ENCODE measurements at regions not wholly inside any gene's neighbourhood (a gene's known extent, or its start where the extent isn't known, plus 50 kb on each side); places are given as distances from the start of the nearest gene placed in this dataset.

DNA sequence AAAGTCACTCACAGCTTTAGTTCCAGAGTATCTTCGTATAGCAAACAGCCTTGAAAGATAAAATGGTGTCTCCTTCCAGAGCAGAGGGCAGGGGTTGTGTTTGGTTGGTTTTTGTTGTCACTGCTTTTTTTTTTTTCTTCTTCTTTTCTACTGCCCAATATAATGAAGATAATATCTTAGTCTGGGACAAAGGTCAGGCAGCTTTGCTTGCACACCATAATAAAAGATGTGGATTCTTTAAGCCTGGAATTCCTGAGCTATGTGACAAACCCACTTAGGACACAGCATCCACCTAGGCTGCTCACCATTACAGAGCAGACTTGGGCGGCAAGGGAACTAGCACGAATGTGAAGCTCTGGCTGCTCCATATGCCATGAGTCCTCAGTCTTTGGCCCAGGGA is 165.6 kb upstream of the MIR17HG start:
- H3K36me3 Mint-ChIP-seq, result no peaks in the 10 kb centered on the region
- no peak for ATAC-seq
- no peak overlapping the region for H3K4me3 Mint-ChIP-seq
- no peaks in the 10 kb centered on the region for H3K4me1 Mint-ChIP-seq (ENCODE audit: low read depth in 2 of 2)
- peaks cover 0 to 2% of the 10 kb centered on the region in 2 donors for H3K27me3 Mint-ChIP-seq
- H3K27ac Mint-ChIP-seq, result no peak overlapping the region
- H3K9me3 Mint-ChIP-seq, result no peaks in the 10 kb centered on the region
- no peak for DNase-seq (ENCODE audit: low spot score)

GRCh38 chr13:91184244-91184926 is 163.1 kb upstream of the MIR17HG start:
- peaks cover 0 to 2% of the 10 kb centered on the region in 2 donors for H3K27me3 Mint-ChIP-seq

DNA sequence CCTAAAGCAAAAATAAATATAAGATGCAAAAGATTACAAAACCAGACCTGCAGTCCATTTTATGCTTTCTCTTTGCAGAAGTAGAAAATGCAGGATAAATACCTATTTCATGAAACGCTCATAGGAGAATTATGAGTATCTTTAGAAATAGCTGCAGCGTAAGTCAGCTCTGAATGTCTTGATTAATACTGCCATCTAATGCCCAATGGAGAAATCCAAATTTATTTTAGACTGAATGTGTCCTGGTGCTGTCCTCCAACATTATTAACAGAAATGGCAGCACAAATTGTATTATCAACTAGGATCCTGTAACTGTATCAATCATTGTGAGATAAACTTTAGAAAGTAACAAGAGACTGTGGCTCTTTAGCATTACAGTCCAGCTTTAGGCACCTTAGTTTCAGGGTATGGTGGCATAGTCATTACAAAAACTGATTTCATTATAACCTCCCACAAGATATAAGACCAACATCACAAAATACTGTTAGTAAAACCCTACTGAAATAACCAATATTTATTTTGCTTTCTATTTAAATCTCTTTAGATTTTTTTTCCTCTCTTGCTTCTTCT is 162.1 kb upstream of the MIR17HG start:
- H3K36me3 Mint-ChIP-seq, result no peaks in the 10 kb centered on the region
- peaks cover 3% of the 10 kb centered on the region for H3K9me3 Mint-ChIP-seq
- no peak overlapping the region for H3K27ac Mint-ChIP-seq
- H3K4me3 Mint-ChIP-seq, result no peak overlapping the region
- H3K4me1 Mint-ChIP-seq (ENCODE audit: low read depth in 2 of 2), result no peaks in the 10 kb centered on the region
- DNase-seq (ENCODE audit: low spot score) (no peak), ATAC-seq (no peak)
- peaks cover 0 to 2% of the 10 kb centered on the region in 2 donors for H3K27me3 Mint-ChIP-seq

More at GRCh38 chr13:91184244-91184926, 163.1 kb upstream of the MIR17HG start:
- Mint-ChIP-seq H3K9me3 (peaks cover 3% of the 10 kb centered on the region), H3K4me3 (no peak overlapping the region), H3K27ac (no peak overlapping the region), H3K4me1 (ENCODE audit: low read depth in 2 of 2) (no peaks in the 10 kb centered on the region), H3K36me3 (no peaks in the 10 kb centered on the region)
- ATAC-seq, result no peak
- no peak for DNase-seq (ENCODE audit: low spot score)

DNA sequence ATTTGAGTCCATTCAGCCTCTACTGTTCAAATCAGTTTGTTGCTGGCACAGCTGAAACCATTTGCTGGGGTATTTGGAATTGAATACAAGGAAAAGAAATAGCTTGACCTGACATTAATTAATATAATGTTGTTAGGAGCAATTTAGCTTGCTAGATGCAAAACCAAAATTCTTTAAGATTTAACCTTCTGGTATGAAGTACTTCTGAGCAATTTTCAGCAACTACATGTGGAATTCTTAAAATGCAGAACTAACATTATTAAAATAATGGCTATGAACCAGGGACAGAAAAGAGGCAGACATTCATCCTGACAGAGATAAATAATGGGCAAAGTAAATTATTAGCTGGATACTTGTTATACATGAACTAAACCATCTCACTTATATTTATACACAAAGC is 160.0 kb upstream of the MIR17HG start:
- no peak for DNase-seq (ENCODE audit: low spot score)
- no peaks in the 10 kb centered on the region for H3K36me3 Mint-ChIP-seq
- no peaks in the 10 kb centered on the region for H3K27me3 Mint-ChIP-seq
- ATAC-seq, result no peak
- H3K4me1 Mint-ChIP-seq (ENCODE audit: low read depth in 2 of 2), result no peaks in the 10 kb centered on the region
- H3K4me3 Mint-ChIP-seq, result no peak overlapping the region
- H3K27ac Mint-ChIP-seq, result no peak overlapping the region
- peaks cover 3% of the 10 kb centered on the region for H3K9me3 Mint-ChIP-seq

DNA sequence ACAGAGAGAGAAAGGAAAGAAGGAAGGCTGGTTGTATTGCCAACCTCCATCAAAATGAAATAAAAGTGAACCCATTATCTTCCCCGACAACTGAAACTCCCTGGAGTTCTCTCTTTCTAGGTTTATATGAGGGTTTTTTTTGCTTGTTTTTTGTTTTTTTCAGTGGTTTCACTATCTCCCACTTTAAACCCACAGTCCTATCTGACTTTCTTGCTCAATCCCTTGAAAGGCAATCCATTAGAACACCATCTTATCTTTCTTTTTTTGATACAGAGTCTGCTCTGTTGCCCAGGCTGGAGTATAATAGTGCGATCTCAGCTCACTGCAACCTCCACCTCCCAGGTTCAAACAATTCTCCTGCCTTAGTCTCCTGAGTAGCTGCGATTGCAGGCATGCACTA is 158.0 kb upstream of the MIR17HG start:
- Mint-ChIP-seq H3K4me3 (no peak overlapping the region), H3K4me1 (ENCODE audit: low read depth in 2 of 2) (no peaks in the 10 kb centered on the region), H3K9me3 (peaks cover 3% of the 10 kb centered on the region), H3K27ac (no peak overlapping the region), H3K36me3 (no peaks in the 10 kb centered on the region), H3K27me3 (no peaks in the 10 kb centered on the region)
- DNase-seq (ENCODE audit: low spot score) (no peak), ATAC-seq (no peak)

DNA sequence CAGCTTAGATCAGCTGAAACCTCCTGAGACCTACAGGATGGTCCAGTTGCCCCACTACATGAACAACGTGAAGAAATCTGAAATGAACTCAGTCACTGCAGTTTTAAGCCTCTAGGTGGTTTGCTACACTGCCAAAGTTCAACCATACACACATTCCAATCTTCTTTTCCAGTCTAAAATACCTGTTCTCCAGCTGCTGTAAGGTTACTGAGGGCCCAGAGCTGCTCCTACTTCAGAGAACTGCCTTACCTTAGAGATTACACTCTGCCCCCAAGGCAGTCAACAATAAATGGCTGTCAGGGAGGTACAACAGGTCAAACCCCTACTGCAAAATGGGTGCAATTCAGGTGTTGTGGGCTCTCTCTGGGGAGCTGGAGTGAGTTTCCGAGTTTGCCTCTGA is 154.1 kb upstream of the MIR17HG start:
- no peak overlapping the region for H3K27ac Mint-ChIP-seq

GRCh38 chr13:91195789-91196188 is 151.7 kb upstream of the MIR17HG start:
- DNase-seq (ENCODE audit: low spot score) (no peak), ATAC-seq (no peak)
- Mint-ChIP-seq H3K36me3 (no peaks in the 10 kb centered on the region), H3K9me3 (peaks cover 3% of the 10 kb centered on the region), H3K27ac (no peak overlapping the region), H3K4me1 (ENCODE audit: low read depth in 2 of 2) (no peaks in the 10 kb centered on the region), H3K4me3 (no peak overlapping the region), H3K27me3 (peaks cover 0 to 3% of the 10 kb centered on the region in 2 donors)

More for the DNA sequence above, 154.1 kb upstream of the MIR17HG start:
- no peak overlapping the region for H3K4me3 Mint-ChIP-seq
- no peaks in the 10 kb centered on the region for H3K36me3 Mint-ChIP-seq
- DNase-seq (ENCODE audit: low spot score) (no peak), ATAC-seq (no peak)
- no peaks in the 10 kb centered on the region for H3K27me3 Mint-ChIP-seq
- peaks cover 3% of the 10 kb centered on the region for H3K9me3 Mint-ChIP-seq
- no peaks in the 10 kb centered on the region for H3K4me1 Mint-ChIP-seq (ENCODE audit: low read depth in 2 of 2)

- Mint-ChIP-seq H3K27ac (no peak overlapping the region), H3K27me3 (peaks cover 0 to 8% of the 10 kb centered on the region in 2 donors), H3K4me1 (ENCODE audit: low read depth in 2 of 2) (no peaks in the 10 kb centered on the region), H3K4me3 (no peak overlapping the region), H3K36me3 (no peaks in the 10 kb centered on the region), H3K9me3 (peaks cover 5% of the 10 kb centered on the region)
- DNase-seq (ENCODE audit: low spot score) (no peak), ATAC-seq (no peak)
These were observed 150.5 kb upstream of the MIR17HG start for GRCh38 chr13:91196958-91197357.

DNA sequence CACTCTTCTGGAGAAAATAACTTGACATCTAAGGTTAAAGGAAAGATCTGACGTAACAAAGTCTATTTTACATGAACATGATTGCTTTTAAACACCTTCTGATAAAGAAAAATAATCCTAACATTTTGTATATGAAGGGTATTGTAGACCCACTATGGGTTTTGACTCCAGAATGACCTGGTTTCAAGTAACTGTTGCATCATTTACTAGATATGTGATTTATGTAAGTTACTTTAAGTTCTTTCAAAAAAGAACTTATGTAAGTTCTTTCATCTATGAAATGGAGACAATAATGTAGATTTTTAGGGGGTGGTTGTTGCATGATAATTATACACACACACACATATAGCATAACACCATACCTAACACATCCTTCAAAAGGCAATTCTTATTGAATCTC is 147.6 kb upstream of the MIR17HG start:
- DNase-seq (ENCODE audit: low spot score), result no peak
- H3K27ac Mint-ChIP-seq, result no peak overlapping the region
- H3K36me3 Mint-ChIP-seq, result no peaks in the 10 kb centered on the region
- H3K27me3 Mint-ChIP-seq, result peaks cover 0 to 8% of the 10 kb centered on the region in 2 donors
- no peak overlapping the region for H3K4me3 Mint-ChIP-seq
- no peak for ATAC-seq
- H3K9me3 Mint-ChIP-seq, result peaks cover 5% of the 10 kb centered on the region
- H3K4me1 Mint-ChIP-seq (ENCODE audit: low read depth in 2 of 2), result no peaks in the 10 kb centered on the region

DNA sequence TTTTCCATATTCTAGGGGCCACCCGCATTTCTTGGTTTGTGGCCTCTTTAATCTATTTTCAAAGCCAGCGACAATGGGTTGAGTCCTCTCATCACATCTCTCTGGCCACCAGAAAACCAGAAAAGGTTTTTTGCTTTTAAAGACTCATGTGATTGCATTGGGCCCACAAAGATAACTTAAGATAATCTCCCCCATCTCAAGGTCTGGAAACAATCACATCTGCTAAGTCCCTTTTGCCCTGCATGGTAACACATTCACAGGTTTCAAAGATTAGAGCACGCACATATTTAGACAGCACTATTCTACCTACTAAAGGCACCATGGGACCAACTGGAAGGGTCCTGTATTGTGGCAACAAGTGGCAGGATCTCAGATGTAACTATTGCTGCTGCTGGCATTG is 147.0 kb upstream of the MIR17HG start:
- H3K27ac Mint-ChIP-seq, result no peak overlapping the region

GRCh38 chr13:91203430-91203829 is 144.1 kb upstream of the MIR17HG start:
- H3K27me3 Mint-ChIP-seq, result peaks cover 0 to 8% of the 10 kb centered on the region in 2 donors
- no peak overlapping the region for H3K4me3 Mint-ChIP-seq
- DNase-seq (ENCODE audit: low spot score), result no peak
- no peaks in the 10 kb centered on the region for H3K36me3 Mint-ChIP-seq
- no peak overlapping the region for H3K27ac Mint-ChIP-seq
- ATAC-seq, result no peak
- H3K9me3 Mint-ChIP-seq, result peaks cover 5% of the 10 kb centered on the region
- no peaks in the 10 kb centered on the region for H3K4me1 Mint-ChIP-seq (ENCODE audit: low read depth in 2 of 2)

More for the DNA sequence above, 147.0 kb upstream of the MIR17HG start:
- no peak for ATAC-seq
- no peaks in the 10 kb centered on the region for H3K4me1 Mint-ChIP-seq (ENCODE audit: low read depth in 2 of 2)
- peaks cover 0 to 8% of the 10 kb centered on the region in 2 donors for H3K27me3 Mint-ChIP-seq
- H3K36me3 Mint-ChIP-seq, result no peaks in the 10 kb centered on the region
- H3K4me3 Mint-ChIP-seq, result no peak overlapping the region
- DNase-seq (ENCODE audit: low spot score), result no peak
- peaks cover 5% of the 10 kb centered on the region for H3K9me3 Mint-ChIP-seq

DNA sequence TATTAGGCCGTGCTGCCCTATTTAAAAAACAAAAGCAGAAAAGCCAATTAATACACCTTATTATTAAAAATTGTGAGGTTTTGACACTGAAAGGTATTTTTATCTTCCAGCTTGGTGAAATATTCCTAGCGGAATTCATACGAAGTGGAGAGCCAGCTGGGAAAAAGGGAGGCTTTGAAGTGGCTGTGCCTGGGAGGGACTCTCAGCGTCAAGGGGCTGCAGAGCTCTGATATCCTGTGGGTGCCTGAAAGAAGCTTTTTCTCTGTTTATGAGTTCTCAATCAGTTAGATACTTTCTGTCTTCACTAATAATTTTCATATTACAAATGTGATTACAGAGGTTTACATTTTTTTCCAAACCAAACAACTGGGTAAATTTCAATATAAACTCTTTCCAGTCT is 140.2 kb upstream of the MIR17HG start:
- Mint-ChIP-seq H3K9me3 (peaks cover 3% of the 10 kb centered on the region), H3K4me3 (no peak overlapping the region), H3K36me3 (no peaks in the 10 kb centered on the region), H3K27ac (no peak overlapping the region), H3K4me1 (ENCODE audit: low read depth in 2 of 2) (no peaks in the 10 kb centered on the region), H3K27me3 (peaks cover 3 to 9% of the 10 kb centered on the region in 2 donors)
- ATAC-seq (no peak), DNase-seq (ENCODE audit: low spot score) (no peak)

DNA sequence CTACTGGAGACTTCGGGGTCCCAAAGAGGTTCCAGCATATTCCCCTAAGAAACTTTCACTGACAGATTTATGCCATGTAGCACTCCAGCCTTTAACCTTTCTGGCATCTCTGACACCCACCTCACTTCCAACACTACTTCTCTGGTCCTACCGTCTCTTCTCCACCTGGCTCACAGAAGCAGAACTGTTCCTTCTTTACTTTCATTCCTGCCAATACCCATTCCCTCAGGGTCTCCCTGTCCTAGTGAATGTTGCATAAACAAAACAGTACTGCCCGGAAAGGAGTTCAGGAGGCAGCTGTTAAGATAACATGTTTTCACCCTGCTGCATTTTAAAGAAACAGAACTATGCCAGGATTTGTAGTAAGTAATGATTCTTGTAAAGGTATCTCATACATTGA is 136.0 kb upstream of the MIR17HG start:
- DNase-seq (ENCODE audit: low spot score), result no peak
- H3K4me3 Mint-ChIP-seq, result no peak overlapping the region
- no peaks in the 10 kb centered on the region for H3K36me3 Mint-ChIP-seq

GRCh38 chr13:91212231-91212630 is 135.3 kb upstream of the MIR17HG start:
- DNase-seq (ENCODE audit: low spot score) (no peak), ATAC-seq (no peak)
- no peak overlapping the region for H3K27ac Mint-ChIP-seq
- H3K4me1 Mint-ChIP-seq (ENCODE audit: low read depth in 2 of 2), result no peaks in the 10 kb centered on the region
- H3K9me3 Mint-ChIP-seq, result peaks cover 3% of the 10 kb centered on the region
- peaks cover 3 to 9% of the 10 kb centered on the region in 2 donors for H3K27me3 Mint-ChIP-seq
- no peak overlapping the region for H3K4me3 Mint-ChIP-seq
- H3K36me3 Mint-ChIP-seq, result no peaks in the 10 kb centered on the region

More for the DNA sequence above, 136.0 kb upstream of the MIR17HG start:
- Mint-ChIP-seq H3K27ac (no peak overlapping the region), H3K27me3 (peaks cover 3 to 9% of the 10 kb centered on the region in 2 donors), H3K9me3 (peaks cover 3% of the 10 kb centered on the region), H3K4me1 (ENCODE audit: low read depth in 2 of 2) (no peaks in the 10 kb centered on the region)
- no peak for ATAC-seq

Data from natural killer cell treated with Interleukin-12 subunit alpha and Interleukin-12 subunit beta and Interleukin-15 and Interleukin-18, amount 100 ng/mL, for 72 hours (primary cell).